ENCODE measurements at regions not wholly inside any gene's neighbourhood (a gene's known extent, or its start where the extent isn't known, plus 50 kb on each side); places are given as distances from the start of the nearest gene placed in this dataset.

DNA sequence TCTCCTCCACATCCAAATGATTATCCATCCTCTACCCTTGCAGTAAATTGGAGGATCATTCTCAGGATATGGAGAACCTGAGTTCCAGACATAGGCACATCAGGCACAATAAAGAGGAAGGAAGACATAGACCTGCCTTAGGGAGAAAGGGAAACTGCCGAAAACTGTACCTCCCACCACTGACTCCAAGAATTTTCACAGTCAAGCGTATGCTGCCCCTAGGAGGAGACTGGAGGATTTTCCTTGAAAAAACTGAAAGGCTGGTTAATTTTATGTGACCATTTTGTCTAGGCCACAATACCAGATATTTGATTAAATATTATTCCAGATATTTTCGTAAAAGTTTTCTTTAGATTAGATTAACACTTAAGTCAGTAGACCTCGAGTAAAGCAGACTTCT, 638.5 kb upstream of the PKDCC start:
- TF ChIP-seq CTCF (IDR thresholded peaks at IDR 0.05; ENCODE audit: low read depth, low read length) (no peak), EZH2phosphoT487 (IDR thresholded peaks at IDR 0.05; ENCODE audit: low read depth) (no peak)
- no peaks in the 10 kb centered on the region for H3K27me3 ChIP-seq (ENCODE audit: low read depth, low read length)
- H3K9ac ChIP-seq (ENCODE audit: low read length), result no peak overlapping the region
- no peaks in the 10 kb centered on the region for H3K36me3 ChIP-seq (replicated peaks; ENCODE audit: low read depth, low read length)
- no peak overlapping the region for H2AFZ ChIP-seq (ENCODE audit: low read depth, low read length)
- H3K79me2 ChIP-seq (ENCODE audit: low read length), result no peaks in the 10 kb centered on the region
- no peaks in the 10 kb centered on the region for H3K9me3 ChIP-seq (ENCODE audit: insufficient read depth, low read length)
- H3K4me1 ChIP-seq (ENCODE audit: low read length), result peaks cover 12% of the 10 kb centered on the region
- H4K20me1 ChIP-seq (ENCODE audit: insufficient read depth, low read length), result no peaks in the 10 kb centered on the region
- no peak overlapping the region for H3K4me2 ChIP-seq (ENCODE audit: low read length)
- H3K4me3 ChIP-seq (ENCODE audit: low read length), result no peak overlapping the region
- H3K27ac ChIP-seq (ENCODE audit: low read length), result no peak overlapping the region

GRCh38 chr2:41410011-41410410, 637.8 kb upstream of the PKDCC start:
- Histone ChIP-seq H4K20me1 (ENCODE audit: insufficient read depth, low read length) (no peaks in the 10 kb centered on the region), H3K4me3 (ENCODE audit: low read length) (no peak overlapping the region), H2AFZ (ENCODE audit: low read depth, low read length) (no peak overlapping the region), H3K4me1 (ENCODE audit: low read length) (peaks cover 12% of the 10 kb centered on the region), H3K36me3 (replicated peaks; ENCODE audit: low read depth, low read length) (no peaks in the 10 kb centered on the region), H3K27me3 (ENCODE audit: low read depth, low read length) (no peaks in the 10 kb centered on the region), H3K27ac (ENCODE audit: low read length) (no peak overlapping the region), H3K9ac (ENCODE audit: low read length) (no peak overlapping the region), H3K79me2 (ENCODE audit: low read length) (no peaks in the 10 kb centered on the region), H3K4me2 (ENCODE audit: low read length) (no peak overlapping the region), H3K9me3 (ENCODE audit: insufficient read depth, low read length) (no peaks in the 10 kb centered on the region)
- no peak for TF ChIP-seq CTCF (IDR thresholded peaks at IDR 0.05; ENCODE audit: low read depth, low read length)
- no peak for TF ChIP-seq EZH2phosphoT487 (IDR thresholded peaks at IDR 0.05; ENCODE audit: low read depth)

DNA sequence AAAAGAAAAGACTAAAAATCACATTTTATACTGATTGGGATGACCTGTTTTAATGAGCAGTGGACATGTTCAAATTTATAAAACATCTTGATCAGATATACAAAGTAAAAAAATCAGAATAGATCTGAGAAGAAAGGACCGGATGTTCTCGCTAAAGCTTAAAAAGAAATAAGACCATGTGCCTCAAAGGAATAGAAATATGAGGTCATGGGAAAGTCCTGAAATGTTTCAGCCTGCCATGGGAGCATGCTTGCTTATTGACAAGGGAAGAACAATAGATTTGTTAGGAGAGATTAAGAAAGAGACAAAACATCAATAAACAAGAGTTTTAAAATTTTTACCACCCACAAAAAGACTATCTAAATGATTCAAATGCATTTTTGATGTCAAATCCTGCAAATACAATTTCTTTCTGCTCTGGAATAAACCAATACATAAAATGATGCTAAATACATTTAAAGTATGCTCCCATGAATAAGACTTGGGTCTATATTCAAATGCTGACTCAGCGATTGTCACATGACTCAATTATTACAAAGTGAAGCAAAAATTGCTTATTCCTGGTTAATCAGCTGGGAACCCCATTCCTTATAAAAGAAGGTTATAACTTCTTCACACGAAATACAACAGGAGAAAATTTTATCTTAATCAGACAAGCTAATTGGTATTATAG, 633.9 kb upstream of the PKDCC start:
- Histone ChIP-seq H4K20me1 (ENCODE audit: insufficient read depth, low read length) (no peaks in the 10 kb centered on the region), H3K36me3 (replicated peaks; ENCODE audit: low read depth, low read length) (no peaks in the 10 kb centered on the region), H3K4me1 (ENCODE audit: low read length) (peaks cover 12% of the 10 kb centered on the region), H3K4me2 (ENCODE audit: low read length) (peak overlapping the region; percentile 6), H3K9me3 (ENCODE audit: insufficient read depth, low read length) (no peaks in the 10 kb centered on the region), H3K27ac (ENCODE audit: low read length) (no peak overlapping the region), H3K9ac (ENCODE audit: low read length) (no peak overlapping the region), H3K4me3 (ENCODE audit: low read length) (no peak overlapping the region), H2AFZ (ENCODE audit: low read depth, low read length) (no peak overlapping the region), H3K79me2 (ENCODE audit: low read length) (no peaks in the 10 kb centered on the region), H3K27me3 (ENCODE audit: low read depth, low read length) (no peaks in the 10 kb centered on the region)
- TF ChIP-seq EZH2phosphoT487 (IDR thresholded peaks at IDR 0.05; ENCODE audit: low read depth) (no peak), CTCF (IDR thresholded peaks at IDR 0.05; ENCODE audit: low read depth, low read length) (no peak)

DNA sequence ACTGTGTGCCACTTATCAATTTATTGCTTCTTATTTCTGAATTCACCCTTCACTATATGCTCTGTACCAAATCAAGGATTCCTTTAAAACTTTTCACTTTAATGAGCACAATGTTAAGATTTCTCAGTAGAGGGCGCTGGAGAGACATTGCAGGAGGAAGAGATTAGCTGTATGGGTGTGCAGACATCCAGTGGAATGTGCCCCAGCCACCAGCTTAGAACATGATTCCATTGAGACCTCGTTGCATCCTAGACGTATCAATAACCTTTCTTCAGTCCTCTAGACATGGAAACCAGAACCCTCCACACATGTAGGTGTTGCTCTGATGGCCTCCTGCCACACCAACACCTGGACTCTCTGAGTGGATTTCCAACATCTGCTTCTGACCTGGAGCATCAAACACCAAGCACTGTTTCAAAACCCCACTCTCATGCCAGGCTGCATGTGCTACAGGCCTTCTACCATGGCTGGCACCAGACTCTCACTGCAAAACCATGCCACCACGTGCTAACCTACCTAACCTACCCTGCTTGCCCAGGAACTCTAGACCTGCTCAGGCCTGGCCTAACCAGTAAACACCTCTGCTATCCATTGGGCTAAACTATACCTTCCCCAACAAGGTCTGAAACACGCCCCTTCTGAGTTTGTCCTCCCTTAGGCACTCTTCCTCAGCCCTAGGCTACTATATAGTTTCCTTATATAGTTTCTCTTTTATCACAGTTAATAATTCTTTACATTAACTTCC, 633.2 kb upstream of the PKDCC start:
- H3K9me3 ChIP-seq (ENCODE audit: insufficient read depth, low read length), result no peaks in the 10 kb centered on the region
- no peak overlapping the region for H3K4me2 ChIP-seq (ENCODE audit: low read length)
- peaks cover 12% of the 10 kb centered on the region for H3K4me1 ChIP-seq (ENCODE audit: low read length)
- H3K36me3 ChIP-seq (replicated peaks; ENCODE audit: low read depth, low read length), result no peaks in the 10 kb centered on the region
- no peak overlapping the region for H3K27ac ChIP-seq (ENCODE audit: low read length)
- H3K9ac ChIP-seq (ENCODE audit: low read length), result no peak overlapping the region
- H3K79me2 ChIP-seq (ENCODE audit: low read length), result no peaks in the 10 kb centered on the region
- no peak overlapping the region for H2AFZ ChIP-seq (ENCODE audit: low read depth, low read length)
- no peak overlapping the region for H3K4me3 ChIP-seq (ENCODE audit: low read length)
- TF ChIP-seq CTCF (IDR thresholded peaks at IDR 0.05; ENCODE audit: low read depth, low read length) (peak; percentile 86), EZH2phosphoT487 (IDR thresholded peaks at IDR 0.05; ENCODE audit: low read depth) (no peak)
- H3K27me3 ChIP-seq (ENCODE audit: low read depth, low read length), result no peaks in the 10 kb centered on the region
- H4K20me1 ChIP-seq (ENCODE audit: insufficient read depth, low read length), result no peaks in the 10 kb centered on the region
